Aorta (tissue), 5 donors: ENCODE measurements at regions not wholly inside any gene's neighbourhood (a gene's known extent, or its start where the extent isn't known, plus 50 kb on each side); places are given as distances from the start of the nearest gene placed in this dataset.

Source experiments
- ATAC-seq: fragments of 200-7000 bp; cut with Tn5 transposase; one replicate; pipeline ENCODE4 v1.9.1; 2022; ENCODE audit warnings: moderate library complexity; ENCODE audit not compliant: low FRiP score
- DNase-seq, 2 donors: peaks; one replicate each; pipeline ENCODE4 v3.0.0-alpha.2; 2020
- H3K27ac ChIP-seq, 2 donors: one replicate each; pipeline ENCODE4 v1.5.1; 2013; ENCODE audit warnings: low read length in 2 of 2, mild to moderate bottlenecking in 2 of 2, moderate library complexity in 2 of 2, control low read depth in 1 of 2, inconsistent platforms in 1 of 2, low read depth in 1 of 2
- H3K27me3 ChIP-seq, 2 donors: one replicate each; pipeline ENCODE4 v1.6.1; 2013; ENCODE audit warnings: control low read depth in 1 of 2, low read length in 1 of 2, mild to moderate bottlenecking in 1 of 2, moderate library complexity in 1 of 2; ENCODE audit not compliant: insufficient read depth in 2 of 2, control insufficient read depth in 1 of 2
- H3K36me3 ChIP-seq, 2 donors: one replicate each; pipeline ENCODE4 v1.6.1; 2013; ENCODE audit warnings: control low read depth in 1 of 2, low read length in 1 of 2, mild to moderate bottlenecking in 1 of 2; ENCODE audit not compliant: insufficient read depth in 2 of 2, control insufficient read depth in 1 of 2
- H3K4me1 ChIP-seq, 2 donors: one replicate each; pipeline ENCODE4 v1.6.1; 2013; ENCODE audit warnings: low read length in 2 of 2, control low read depth in 1 of 2, mild to moderate bottlenecking in 1 of 2, moderate library complexity in 1 of 2; ENCODE audit not compliant: insufficient read depth in 2 of 2, control insufficient read depth in 1 of 2
- H3K4me3 ChIP-seq, 2 donors: one replicate each; pipeline ENCODE4 v1.5.1; 2013; ENCODE audit warnings: low read length in 2 of 2, control low read depth in 1 of 2, mild to moderate bottlenecking in 1 of 2
- H3K9me3 ChIP-seq: one replicate; pipeline ENCODE4 v1.6.1; 2013; ENCODE audit warnings: mild to moderate bottlenecking, low read length; ENCODE audit not compliant: control insufficient read depth
- WGBS, 2 donors: extraction: QIAGEN DNeasy Blood & Tissue Kit; methylation state at CpG; one replicate each; pipeline ENCODE4 v1.1.7; 2013; 5-methylcytosine and 5-hydroxymethylcytosine counted together
- intact Hi-C, 2 donors: fragments of 100-400 bp; cut with DNase I; formaldehyde crosslinking; loops; one replicate each; pipeline versions ENCODE4 v1.14.2 to v1.15.0; 2022
- donor health status: healthy with polysubstance abuse.
- donor health status: Bipolar disorder and iron deficiency.
- donor health status: DM: no; HTN: no; CAD: no.
- donor health status: DM: no; HTN: no; CAD: no.
- donor health status: DM: yes; HTN: yes; CAD: no.

- Histone ChIP-seq H3K27me3 (no peaks in the 10 kb centered on the region), H3K4me1 (no peaks in the 10 kb centered on the region), H3K4me3 (no peak overlapping the region), H3K27ac (no peak overlapping the region), H3K36me3 (no peaks in the 10 kb centered on the region), H3K9me3 (no peaks in the 10 kb centered on the region)
- WGBS, 2 donors: 88 to 97% methylated on average over 5 of the region's 5 CpGs
- ATAC-seq: no peak
- DNase-seq: peak in 1 of 2 donors; percentile 38
- intact Hi-C loops: no loop called here
Observed at GRCh38 chr2:8619071-8619470, 62.8 kb upstream of the ID2 start.

- DNase-seq: peak in 1 of 2 donors; percentile 28
- ATAC-seq: peak; percentile 64
- 77 to 78% methylated on average over 7 of the region's 7 CpGs for WGBS, 2 donors
- intact Hi-C loops: no loop called here
- Histone ChIP-seq H3K4me3 (no peak overlapping the region), H3K36me3 (no peaks in the 10 kb centered on the region), H3K4me1 (no peaks in the 10 kb centered on the region), H3K27ac (no peak overlapping the region), H3K9me3 (no peaks in the 10 kb centered on the region), H3K27me3 (no peaks in the 10 kb centered on the region)
Observed at GRCh38 chr2:8620611-8621382, 61.1 kb upstream of the ID2 start.

- intact Hi-C loops: no loop called here
- ATAC-seq: no peak
Observed at GRCh38 chr2:8622199-8622911, 59.5 kb upstream of the ID2 start.

GRCh38 chr2:8622924-8623465 lies 58.9 kb upstream of the ID2 start:
- H3K9me3 ChIP-seq: no peaks in the 10 kb centered on the region
- ATAC-seq (no peak), DNase-seq (no peak)
- intact Hi-C loops: no loop called here
- H3K27me3 ChIP-seq: no peaks in the 10 kb centered on the region
- H3K4me3 ChIP-seq: no peak overlapping the region
- no peak overlapping the region for H3K27ac ChIP-seq
- no peaks in the 10 kb centered on the region for H3K36me3 ChIP-seq
- WGBS, 2 donors: 91 to 94% methylated on average over 12 to 13 of the region's 13 CpGs
- no peaks in the 10 kb centered on the region for H3K4me1 ChIP-seq

More at GRCh38 chr2:8622199-8622911, 59.5 kb upstream of the ID2 start:
- Histone ChIP-seq H3K9me3 (no peaks in the 10 kb centered on the region), H3K4me3 (no peak overlapping the region), H3K4me1 (no peaks in the 10 kb centered on the region), H3K27me3 (no peaks in the 10 kb centered on the region), H3K27ac (no peak overlapping the region), H3K36me3 (no peaks in the 10 kb centered on the region)
- 92 to 95% methylated on average over 6 to 7 of the region's 7 CpGs for WGBS, 2 donors
- DNase-seq: peak in 1 of 2 donors; percentile 30

GRCh38 chr2:8623576-8623957 lies 58.3 kb upstream of the ID2 start:
- no peaks in the 10 kb centered on the region for H3K9me3 ChIP-seq
- H3K27me3 ChIP-seq: no peaks in the 10 kb centered on the region
- no peaks in the 10 kb centered on the region for H3K36me3 ChIP-seq
- H3K27ac ChIP-seq: no peak overlapping the region
- intact Hi-C loops: no loop called here
- DNase-seq: no peak
- WGBS, 2 donors: 86 to 89% methylated on average over 12 of the region's 12 CpGs
- ATAC-seq: no peak
- no peak overlapping the region for H3K4me3 ChIP-seq
- no peaks in the 10 kb centered on the region for H3K4me1 ChIP-seq

GRCh38 chr2:8623958-8624591 lies 57.8 kb upstream of the ID2 start:
- no peak overlapping the region for H3K4me3 ChIP-seq
- intact Hi-C loops: no loop called here
- no peaks in the 10 kb centered on the region for H3K4me1 ChIP-seq
- H3K9me3 ChIP-seq: no peaks in the 10 kb centered on the region
- no peak overlapping the region for H3K27ac ChIP-seq
- 59 to 63% methylated on average over 11 of the region's 11 CpGs for WGBS, 2 donors
- ATAC-seq (no peak), DNase-seq (peak in 1 of 2 donors; percentile 46)
- H3K27me3 ChIP-seq: no peaks in the 10 kb centered on the region
- no peaks in the 10 kb centered on the region for H3K36me3 ChIP-seq

GRCh38 chr2:8624855-8625398 lies 56.9 kb upstream of the ID2 start:
- Histone ChIP-seq H3K36me3 (no peaks in the 10 kb centered on the region), H3K27me3 (no peaks in the 10 kb centered on the region), H3K4me1 (no peaks in the 10 kb centered on the region), H3K9me3 (no peaks in the 10 kb centered on the region), H3K4me3 (no peak overlapping the region), H3K27ac (no peak overlapping the region)
- WGBS, 2 donors: 88% methylated on average over 14 of the region's 14 CpGs
- DNase-seq (no peak), ATAC-seq (no peak)
- intact Hi-C loops: no loop called here

- no peaks in the 10 kb centered on the region for H3K27me3 ChIP-seq
- 92 to 94% methylated on average over 23 to 24 of the region's 24 CpGs for WGBS, 2 donors
- intact Hi-C loops: no loop called here
- H3K4me3 ChIP-seq: no peak overlapping the region
- H3K36me3 ChIP-seq: no peaks in the 10 kb centered on the region
- no peak overlapping the region for H3K27ac ChIP-seq
- ATAC-seq (no peak), DNase-seq (peak in 1 of 2 donors; percentile 42)
- no peaks in the 10 kb centered on the region for H3K9me3 ChIP-seq
- H3K4me1 ChIP-seq: no peaks in the 10 kb centered on the region
Observed at GRCh38 chr2:8625399-8626300, 56.2 kb upstream of the ID2 start.
